ENCODE measurements at regions not wholly inside any gene's neighbourhood (a gene's known extent, or its start where the extent isn't known, plus 50 kb on each side); places are given as distances from the start of the nearest gene placed in this dataset.
"Not testable (repeated sequence)": the region's sequence is repeated elsewhere in the genome, so short reads cannot be mapped to it uniquely, and the experiment has no call there.

DNA sequence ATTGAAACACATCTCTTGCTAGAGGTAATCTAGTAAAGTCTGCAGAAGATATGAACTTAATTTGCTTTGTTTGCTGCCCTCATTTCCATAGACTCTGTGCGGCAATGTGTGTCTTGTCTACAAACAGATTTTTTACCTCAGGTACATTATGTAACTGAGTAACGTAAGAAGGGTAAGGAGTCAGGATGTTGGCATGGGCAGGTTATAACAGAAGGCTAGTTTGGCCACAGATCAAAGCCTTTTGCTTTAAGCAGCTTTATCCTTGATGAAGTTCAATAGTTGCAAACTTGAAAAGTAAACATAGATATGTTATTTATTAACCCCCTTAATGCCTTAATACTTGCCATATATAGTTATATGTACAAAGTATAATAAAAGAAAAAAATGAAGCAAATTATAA is 391.6 kb upstream of the FKBP1C start:
- H3K36me3 Mint-ChIP-seq = no peaks in the 10 kb centered on the region
- no peak for DNase-seq
- CTCF ChIA-PET = no interaction called here
- POLR2A ChIA-PET = no interaction called here
- no peaks in the 10 kb centered on the region for H3K4me1 Mint-ChIP-seq (ENCODE audit: low read depth)
- no peak overlapping the region for H3K4me3 Mint-ChIP-seq
- intact Hi-C loops (cut with micrococcal nuclease) = no loop called here
- no peak overlapping the region for H3K27ac Mint-ChIP-seq
- no peaks in the 10 kb centered on the region for H3K27me3 Mint-ChIP-seq
- peaks cover 28% of the 10 kb centered on the region for H3K9me3 Mint-ChIP-seq

DNA sequence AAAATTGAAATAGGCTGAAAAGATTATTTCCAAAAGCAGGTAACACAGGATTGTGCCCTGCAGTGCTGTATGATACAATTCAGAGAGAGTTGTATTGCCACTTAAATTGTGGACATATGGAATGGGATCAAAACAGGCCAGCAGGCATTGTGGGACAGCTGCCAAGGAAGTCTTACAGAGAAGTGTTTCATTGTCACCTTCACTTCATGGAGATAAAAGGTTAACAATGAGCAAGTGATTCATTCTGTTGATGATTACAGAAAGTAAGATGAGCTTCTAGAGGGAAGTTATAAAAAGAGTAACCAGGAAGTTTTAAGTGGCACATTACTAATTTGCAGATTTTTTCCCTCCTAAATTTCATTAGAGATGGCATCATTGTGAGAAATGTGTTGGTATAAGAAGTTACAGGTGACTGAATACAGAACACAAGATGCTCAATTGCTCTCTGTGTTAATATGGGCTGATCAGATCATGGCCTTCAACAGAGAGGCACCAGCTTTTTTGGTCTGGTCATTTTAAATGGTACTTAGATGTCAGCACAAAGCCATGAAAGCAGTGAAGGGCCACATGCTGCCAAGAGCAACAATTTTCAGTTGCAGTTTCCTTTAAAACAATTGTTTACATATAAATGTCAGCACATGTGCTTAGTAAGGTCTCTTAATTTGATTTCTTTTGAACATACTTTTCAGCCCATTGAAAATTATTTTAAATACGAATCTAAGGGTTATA is 402.5 kb upstream of the FKBP1C start:
- Mint-ChIP-seq H3K9me3 (no peaks in the 10 kb centered on the region), H3K4me3 (no peak overlapping the region), H3K27ac (no peak overlapping the region), H3K36me3 (no peaks in the 10 kb centered on the region), H3K27me3 (no peaks in the 10 kb centered on the region), H3K4me1 (ENCODE audit: low read depth) (no peaks in the 10 kb centered on the region)
- CTCF ChIA-PET = no interaction called here
- POLR2A ChIA-PET = no interaction called here
- DNase-seq = no peak
- intact Hi-C loops (cut with micrococcal nuclease) = no loop called here

DNA sequence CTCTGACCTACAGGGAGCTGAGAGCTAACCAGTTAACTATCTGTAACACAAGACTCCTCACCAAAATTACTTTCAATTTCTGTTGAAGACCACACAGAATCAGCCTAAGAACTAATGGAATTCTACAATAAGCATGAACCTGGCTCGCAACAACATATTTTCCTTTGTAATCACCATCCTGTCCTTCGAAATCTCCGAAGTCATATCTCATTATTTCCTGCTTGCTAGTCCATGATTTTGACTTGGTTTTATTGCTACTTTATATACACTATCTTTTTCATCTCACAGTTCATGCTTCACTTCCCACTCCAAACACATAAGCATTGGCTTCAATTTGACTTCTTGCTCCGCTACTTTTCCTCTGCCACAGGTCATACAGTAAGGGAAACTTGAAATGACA is 405.8 kb upstream of the FKBP1C start:
- H3K4me3 Mint-ChIP-seq = no peak overlapping the region
- H3K27me3 Mint-ChIP-seq = no peaks in the 10 kb centered on the region
- no peak overlapping the region for H3K27ac Mint-ChIP-seq
- peaks cover 2% of the 10 kb centered on the region for H3K9me3 Mint-ChIP-seq
- no peaks in the 10 kb centered on the region for H3K4me1 Mint-ChIP-seq (ENCODE audit: low read depth)
- no peak for DNase-seq
- ChIA-PET CTCF (no interaction called here), POLR2A (no interaction called here)
- intact Hi-C loops (cut with micrococcal nuclease) = no loop called here
- no peaks in the 10 kb centered on the region for H3K36me3 Mint-ChIP-seq

DNA sequence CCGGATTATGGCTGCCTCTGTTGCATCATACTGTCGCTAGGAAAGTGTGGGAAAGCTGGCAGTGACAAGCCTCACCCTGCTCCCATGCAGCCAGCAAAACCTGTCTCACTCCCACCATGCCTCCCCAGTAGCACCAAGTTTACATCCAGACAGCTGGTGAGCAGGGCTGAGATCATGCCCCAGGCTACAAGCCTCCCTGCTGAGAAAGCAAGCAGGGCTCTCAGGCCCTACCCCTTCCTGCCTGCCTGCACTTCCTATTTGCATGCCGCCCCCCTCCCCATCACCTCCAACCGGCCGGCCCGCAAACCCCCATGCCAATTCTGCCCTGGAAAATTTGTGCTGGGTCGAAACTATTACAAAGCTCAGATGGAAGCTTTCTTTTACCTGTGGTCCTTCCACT is 408.2 kb upstream of the FKBP1C start:
- intact Hi-C loops (cut with micrococcal nuclease) = no loop called here
- Mint-ChIP-seq H3K4me3 (no peak overlapping the region), H3K9me3 (peaks cover 2% of the 10 kb centered on the region), H3K27me3 (no peaks in the 10 kb centered on the region), H3K36me3 (no peaks in the 10 kb centered on the region), H3K27ac (no peak overlapping the region), H3K4me1 (ENCODE audit: low read depth) (no peaks in the 10 kb centered on the region)
- DNase-seq = no peak
- POLR2A ChIA-PET = no interaction called here
- CTCF ChIA-PET = no interaction called here

DNA sequence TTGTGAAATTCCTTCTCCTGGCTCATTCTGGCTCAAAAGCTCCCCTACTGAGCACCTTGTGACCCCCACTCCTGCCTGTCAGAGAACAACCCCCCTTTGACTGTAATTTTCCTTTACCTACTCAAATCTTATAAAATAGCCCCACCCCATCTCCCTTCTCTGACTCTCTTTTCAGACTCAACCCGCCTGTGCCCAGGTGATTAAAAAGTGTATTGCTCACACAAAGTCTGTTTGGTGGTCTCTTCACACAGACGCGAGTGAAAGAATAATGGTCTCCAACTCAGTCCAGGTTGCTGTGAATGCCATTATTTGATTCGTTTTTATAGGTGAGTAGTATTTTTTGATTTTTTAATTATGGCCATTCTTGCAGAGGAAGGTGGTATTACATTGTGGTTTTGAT is 414.1 kb upstream of the FKBP1C start:
- intact Hi-C loops (cut with micrococcal nuclease) = no loop called here
- no peaks in the 10 kb centered on the region for H3K36me3 Mint-ChIP-seq

DNA sequence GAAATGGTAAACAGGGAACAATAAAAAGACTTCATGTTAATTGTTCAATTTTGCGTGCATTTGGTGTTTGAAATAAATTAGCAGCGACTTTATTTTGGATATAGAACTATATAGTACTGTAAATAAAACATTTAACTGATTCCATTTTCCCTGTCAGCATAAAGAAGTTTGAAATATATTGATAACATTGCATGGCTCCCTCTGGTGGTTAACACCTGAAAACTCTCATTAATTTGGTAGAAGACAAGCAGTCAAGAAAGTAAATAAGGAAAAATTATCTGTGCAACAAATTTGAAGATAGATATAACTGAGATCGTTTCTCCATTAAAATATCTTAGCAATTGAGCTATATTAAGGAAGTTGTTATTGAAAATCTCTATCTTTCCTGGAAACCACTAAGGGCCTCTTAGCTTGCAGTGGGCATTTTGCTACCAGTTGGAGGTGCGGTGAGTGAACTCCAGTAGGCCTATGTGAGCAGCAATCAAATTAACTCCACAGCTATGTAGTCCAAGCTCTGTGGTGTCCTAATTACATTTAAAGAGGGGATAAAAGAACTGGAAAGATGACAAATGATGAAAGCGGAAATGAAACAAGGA is 435.7 kb upstream of the FKBP1C start:
- Mint-ChIP-seq H3K4me1 (ENCODE audit: low read depth) (no peaks in the 10 kb centered on the region), H3K4me3 (no peak overlapping the region), H3K9me3 (no peaks in the 10 kb centered on the region), H3K27ac (no peak overlapping the region), H3K27me3 (no peaks in the 10 kb centered on the region), H3K36me3 (no peaks in the 10 kb centered on the region)
- ChIA-PET POLR2A (no interaction called here), CTCF (no interaction called here)
- intact Hi-C loops (cut with micrococcal nuclease) = no loop called here
- no peak for DNase-seq

More for the DNA sequence above, 414.1 kb upstream of the FKBP1C start:
- no peak for DNase-seq
- ChIA-PET CTCF (no interaction called here), POLR2A (no interaction called here)
- Mint-ChIP-seq H3K27me3 (no peaks in the 10 kb centered on the region), H3K27ac (no peak overlapping the region), H3K9me3 (peaks cover 7% of the 10 kb centered on the region), H3K4me3 (no peak overlapping the region), H3K4me1 (ENCODE audit: low read depth) (no peaks in the 10 kb centered on the region)

DNA sequence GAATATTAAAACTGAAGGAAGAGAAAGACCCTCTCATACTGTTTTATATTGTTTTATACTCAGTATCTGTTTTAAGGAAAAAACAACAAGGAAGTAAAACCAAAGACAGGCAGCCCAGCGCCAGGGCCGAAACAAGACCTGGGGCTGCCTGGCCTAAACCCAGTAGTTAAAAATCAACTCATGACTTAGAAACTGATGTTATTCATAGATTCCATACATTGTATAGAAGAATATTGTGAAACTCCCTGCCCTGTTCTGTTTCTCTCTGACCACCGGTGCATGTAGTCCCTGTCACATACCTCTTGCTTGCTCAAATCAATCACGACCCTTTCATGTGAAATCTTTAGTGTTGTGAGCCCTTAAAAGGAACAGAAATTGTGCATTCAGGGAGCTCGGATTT is 445.1 kb upstream of the FKBP1C start:
- intact Hi-C loops (cut with micrococcal nuclease); H3K9me3 Mint-ChIP-seq; H3K4me1 Mint-ChIP-seq (ENCODE audit: low read depth); POLR2A ChIA-PET; DNase-seq; H3K27ac Mint-ChIP-seq; H3K36me3 Mint-ChIP-seq; H3K4me3 Mint-ChIP-seq; H3K27me3 Mint-ChIP-seq; CTCF ChIA-PET: not testable (repeated sequence)

DNA sequence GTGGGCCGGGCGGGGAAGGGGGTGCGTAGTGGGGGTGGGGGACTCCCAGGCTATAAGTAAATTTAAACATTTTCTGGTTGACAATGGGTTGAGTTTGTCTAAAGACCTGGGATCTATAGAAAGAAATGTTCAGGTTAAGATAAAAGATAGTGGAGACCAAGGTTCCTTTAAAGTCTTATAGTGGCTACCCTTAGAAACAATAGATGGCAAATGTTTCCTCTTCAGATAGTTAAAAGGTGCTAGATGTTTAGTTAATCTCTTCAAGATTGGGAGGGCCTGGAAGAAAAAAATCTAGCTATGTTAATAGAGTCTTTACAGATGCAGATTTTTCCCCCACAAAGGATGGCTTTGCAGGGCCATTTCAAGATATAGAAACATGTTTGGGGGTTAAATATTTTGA is 446.4 kb upstream of the FKBP1C start:
- intact Hi-C loops (cut with micrococcal nuclease) = no loop called here
- no peak for DNase-seq
- no peak overlapping the region for H3K4me3 Mint-ChIP-seq
- ChIA-PET CTCF (no interaction called here), POLR2A (no interaction called here)
- H3K36me3 Mint-ChIP-seq = no peaks in the 10 kb centered on the region
- H3K4me1 Mint-ChIP-seq (ENCODE audit: low read depth) = no peaks in the 10 kb centered on the region
- no peaks in the 10 kb centered on the region for H3K27me3 Mint-ChIP-seq
- no peak overlapping the region for H3K27ac Mint-ChIP-seq
- H3K9me3 Mint-ChIP-seq = peaks cover 2% of the 10 kb centered on the region

DNA sequence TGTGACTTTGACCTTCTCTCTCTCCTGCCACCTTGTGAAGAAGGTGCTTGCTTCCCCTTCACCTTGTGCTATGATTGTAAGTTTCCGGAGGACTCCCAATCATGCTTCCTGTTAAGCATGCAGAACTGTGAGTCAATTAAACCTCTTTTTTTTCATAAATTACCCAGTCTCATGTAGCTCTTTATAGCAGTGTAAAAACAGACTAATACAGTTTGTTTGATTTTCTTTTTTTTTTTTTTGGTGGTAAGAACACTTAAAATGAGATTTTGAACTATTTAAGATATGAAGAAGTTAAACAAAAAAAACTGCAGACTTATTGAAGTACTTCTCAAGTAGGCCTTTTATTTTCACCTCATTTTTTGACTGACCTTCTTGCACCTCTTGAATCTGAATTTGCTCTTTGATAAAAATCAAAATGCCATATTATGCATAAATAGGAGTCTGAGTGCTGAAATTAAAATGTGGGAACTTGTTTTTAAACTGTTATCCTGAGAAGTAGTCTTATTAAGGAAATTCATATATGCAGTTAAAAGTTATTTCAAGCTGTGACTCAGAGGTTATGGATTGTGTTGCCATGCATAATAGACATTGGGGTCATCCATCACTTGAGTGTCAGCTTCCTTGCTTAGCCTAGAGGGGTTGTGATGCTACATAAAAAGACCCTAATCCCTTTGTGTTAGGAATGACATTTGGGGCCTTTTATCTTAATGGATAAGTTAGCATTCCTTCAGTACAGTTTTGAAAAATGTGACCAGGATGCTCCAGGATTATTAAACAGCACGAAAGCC is 447.9 kb upstream of the FKBP1C start:
- Mint-ChIP-seq H3K36me3 (no peaks in the 10 kb centered on the region), H3K27ac (no peak overlapping the region), H3K4me1 (ENCODE audit: low read depth) (no peaks in the 10 kb centered on the region), H3K27me3 (no peaks in the 10 kb centered on the region), H3K4me3 (no peak overlapping the region), H3K9me3 (peaks cover 2% of the 10 kb centered on the region)
- ChIA-PET CTCF (no interaction called here), POLR2A (no interaction called here)
- intact Hi-C loops (cut with micrococcal nuclease) = no loop called here
- DNase-seq = no peak

DNA sequence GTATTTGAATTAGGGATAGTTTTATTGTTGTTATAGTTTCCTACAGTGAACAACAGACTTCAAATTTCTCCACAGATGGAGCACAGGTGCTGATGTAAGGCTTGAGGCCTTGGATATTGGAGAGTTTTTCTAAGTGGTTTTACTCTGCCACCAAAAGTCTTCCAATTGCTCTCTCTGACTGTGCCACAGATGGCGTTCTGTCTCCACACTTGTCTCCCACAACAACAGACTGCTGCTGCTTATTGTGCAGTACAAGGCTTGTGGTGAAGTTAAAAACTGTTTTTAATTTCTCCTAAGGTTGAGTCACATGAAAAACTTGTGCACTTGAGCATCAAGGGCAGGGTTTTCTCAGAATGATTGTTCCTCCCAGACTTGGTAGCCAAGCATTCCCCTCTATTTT is 460.9 kb upstream of the KHDRBS2 start:
- no peaks in the 10 kb centered on the region for H3K36me3 Mint-ChIP-seq
- ChIA-PET POLR2A (no interaction called here), CTCF (no interaction called here)
- intact Hi-C loops (cut with micrococcal nuclease) = no loop called here
- H3K9me3 Mint-ChIP-seq = peaks cover 2% of the 10 kb centered on the region
- no peak for DNase-seq
- no peaks in the 10 kb centered on the region for H3K27me3 Mint-ChIP-seq
- no peak overlapping the region for H3K27ac Mint-ChIP-seq
- H3K4me1 Mint-ChIP-seq (ENCODE audit: low read depth) = no peaks in the 10 kb centered on the region
- H3K4me3 Mint-ChIP-seq = no peak overlapping the region

DNA sequence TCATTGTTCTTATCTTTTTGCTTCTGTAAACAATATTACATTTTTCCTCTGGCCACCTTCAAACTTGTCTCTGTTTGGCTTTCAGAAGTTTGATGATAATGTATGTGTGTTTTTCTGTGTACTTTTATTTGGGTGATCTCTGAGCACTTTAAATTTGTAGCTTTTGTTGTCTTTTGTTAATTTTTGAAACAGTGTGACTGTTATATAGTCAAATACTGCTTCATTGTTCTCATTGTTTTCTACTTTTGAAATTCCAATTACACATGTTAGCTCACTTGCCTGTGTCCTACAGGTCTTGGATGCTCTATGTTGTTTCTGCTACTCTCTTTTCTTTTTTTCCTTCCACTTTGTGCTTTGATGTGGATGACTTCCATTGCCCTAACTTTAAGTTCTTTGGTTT is 460.1 kb upstream of the KHDRBS2 start:
- no peak overlapping the region for H3K4me3 Mint-ChIP-seq
- ChIA-PET CTCF (no interaction called here), POLR2A (no interaction called here)
- H3K27me3 Mint-ChIP-seq = no peaks in the 10 kb centered on the region
- intact Hi-C loops (cut with micrococcal nuclease) = no loop called here
- no peak for DNase-seq
- no peak overlapping the region for H3K27ac Mint-ChIP-seq
- no peaks in the 10 kb centered on the region for H3K4me1 Mint-ChIP-seq (ENCODE audit: low read depth)
- H3K36me3 Mint-ChIP-seq = no peaks in the 10 kb centered on the region
- peaks cover 4% of the 10 kb centered on the region for H3K9me3 Mint-ChIP-seq

DNA sequence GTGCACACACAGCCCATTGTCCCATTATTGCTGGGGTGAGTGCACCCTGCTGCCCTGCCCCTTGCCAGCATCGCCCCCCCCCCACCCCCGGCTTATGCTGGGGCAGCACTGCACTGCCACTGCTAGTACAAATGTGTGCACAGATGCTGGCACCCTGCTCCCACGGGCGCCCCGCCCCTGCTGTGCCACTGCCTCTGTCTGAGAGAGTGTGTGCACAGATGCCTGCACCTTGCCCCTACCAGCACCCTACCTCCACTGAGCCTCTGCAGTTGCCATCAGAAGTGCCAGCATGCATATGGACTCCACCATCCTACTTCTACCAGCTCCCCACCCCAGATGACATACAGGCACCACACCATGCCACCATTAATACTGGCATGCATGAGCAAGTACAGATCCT is 454.6 kb upstream of the KHDRBS2 start:
- Mint-ChIP-seq H3K27ac (no peak overlapping the region), H3K9me3 (peaks cover 19% of the 10 kb centered on the region), H3K4me3 (no peak overlapping the region), H3K36me3 (no peaks in the 10 kb centered on the region), H3K4me1 (ENCODE audit: low read depth) (no peaks in the 10 kb centered on the region), H3K27me3 (no peaks in the 10 kb centered on the region)
- DNase-seq = no peak
- CTCF ChIA-PET = no interaction called here
- intact Hi-C loops (cut with micrococcal nuclease) = no loop called here
- POLR2A ChIA-PET = interaction anchor here (0.5 kb wide), 1 partner anchor 91 kb away, joined by 3 read pairs; no protein-coding TSS in a partner anchor

DNA sequence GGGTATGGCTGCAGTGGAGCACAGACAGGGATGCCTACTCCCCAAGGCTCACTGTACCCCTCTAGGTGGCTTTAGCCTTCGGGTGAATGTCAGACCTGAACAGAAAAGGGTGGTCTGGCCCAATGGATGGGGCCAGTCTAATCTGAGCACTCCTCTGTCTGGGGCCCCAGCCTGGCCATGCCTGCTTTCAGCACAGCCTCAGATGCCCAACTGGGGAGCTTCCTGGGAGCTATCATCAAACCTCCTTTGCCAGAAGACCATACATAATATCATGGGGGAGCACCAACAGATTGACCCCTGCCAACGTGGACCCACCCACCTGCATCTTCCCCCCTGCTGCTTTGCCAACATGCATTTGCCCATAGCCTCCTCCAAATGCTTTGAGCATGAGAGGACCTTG is 454.1 kb upstream of the KHDRBS2 start:
- no peaks in the 10 kb centered on the region for H3K4me1 Mint-ChIP-seq (ENCODE audit: low read depth)
- POLR2A ChIA-PET = interaction anchor here (0.5 kb wide), 1 partner anchor 90 kb away, joined by 3 read pairs; no protein-coding TSS in a partner anchor
- intact Hi-C loops (cut with micrococcal nuclease) = no loop called here
- no peaks in the 10 kb centered on the region for H3K36me3 Mint-ChIP-seq
- H3K4me3 Mint-ChIP-seq = no peak overlapping the region
- H3K9me3 Mint-ChIP-seq = peaks cover 19% of the 10 kb centered on the region
- no peak for DNase-seq
- no peaks in the 10 kb centered on the region for H3K27me3 Mint-ChIP-seq
- H3K27ac Mint-ChIP-seq = no peak overlapping the region
- CTCF ChIA-PET = no interaction called here
